Fibroblast of pulmonary artery (primary cell): ENCODE measurements at regions not wholly inside any gene's neighbourhood (a gene's known extent, or its start where the extent isn't known, plus 50 kb on each side); places are given as distances from the start of the nearest gene placed in this dataset.
"Not testable (repeated sequence)": the region's sequence is repeated elsewhere in the genome, so short reads cannot be mapped to it uniquely, and the experiment has no call there.

Source experiments
- DNase-seq: peaks from one replicate; pipeline ENCODE4 v3.0.0-alpha.2; 2010; ENCODE audit warnings: low read depth
- H3K4me3 ChIP-seq: replicated peaks from 2 replicates; pipeline ENCODE4 v1.5.1; 2011; ENCODE audit warnings: low read depth, mild to moderate bottlenecking, control low read depth, low read length, moderate library complexity
- TF ChIP-seq, protein P1 (sequence below): IDR thresholded peaks from 2 replicates; pipeline ENCODE4 v1.5.1; 2011; ENCODE audit warnings: mild to moderate bottlenecking, control low read depth, low read length, inconsistent platforms; ENCODE audit errors: missing control alignments

DNA sequence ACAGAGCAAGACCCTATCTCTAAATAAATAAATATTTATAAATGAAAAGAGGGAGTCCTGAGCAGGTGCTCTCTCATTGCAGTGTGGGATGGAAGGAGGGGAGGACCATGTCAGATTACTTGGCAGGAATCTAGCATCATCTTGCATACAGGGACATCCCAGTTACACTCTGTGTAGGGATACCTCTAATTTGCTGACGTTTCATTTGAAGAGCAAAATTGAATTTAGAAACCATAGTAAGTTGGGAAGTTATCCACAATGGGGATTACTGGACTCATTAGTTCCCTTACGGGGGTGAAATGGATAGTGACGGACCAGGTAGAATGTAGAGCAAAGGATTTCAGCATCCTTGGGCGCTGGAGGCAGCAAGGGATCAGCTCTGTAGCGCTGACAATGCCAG, 52.1 kb downstream of the ARHGEF18 start:
- DNase-seq = no peak

DNA sequence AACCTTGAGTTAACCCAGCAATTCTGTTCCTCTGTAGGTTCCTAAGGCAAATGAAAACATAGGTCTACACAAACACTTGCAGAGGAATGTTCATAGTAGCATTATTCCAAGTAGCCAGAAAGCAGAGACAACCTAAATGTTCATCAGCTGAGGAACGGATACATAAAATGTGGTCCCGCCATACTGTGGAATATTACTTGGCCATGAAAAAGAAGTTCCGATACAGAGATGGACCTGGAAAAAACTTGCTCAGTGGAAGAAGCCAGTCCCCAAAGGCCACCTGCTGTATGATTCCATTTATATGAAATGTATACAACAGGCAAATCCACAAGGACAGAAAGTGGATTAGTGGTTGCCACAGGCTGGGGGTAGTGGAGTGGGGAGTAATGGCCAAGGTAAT, 53.0 kb downstream of the ARHGEF18 start:
- no peak for DNase-seq
- TF ChIP-seq, protein P1, sequence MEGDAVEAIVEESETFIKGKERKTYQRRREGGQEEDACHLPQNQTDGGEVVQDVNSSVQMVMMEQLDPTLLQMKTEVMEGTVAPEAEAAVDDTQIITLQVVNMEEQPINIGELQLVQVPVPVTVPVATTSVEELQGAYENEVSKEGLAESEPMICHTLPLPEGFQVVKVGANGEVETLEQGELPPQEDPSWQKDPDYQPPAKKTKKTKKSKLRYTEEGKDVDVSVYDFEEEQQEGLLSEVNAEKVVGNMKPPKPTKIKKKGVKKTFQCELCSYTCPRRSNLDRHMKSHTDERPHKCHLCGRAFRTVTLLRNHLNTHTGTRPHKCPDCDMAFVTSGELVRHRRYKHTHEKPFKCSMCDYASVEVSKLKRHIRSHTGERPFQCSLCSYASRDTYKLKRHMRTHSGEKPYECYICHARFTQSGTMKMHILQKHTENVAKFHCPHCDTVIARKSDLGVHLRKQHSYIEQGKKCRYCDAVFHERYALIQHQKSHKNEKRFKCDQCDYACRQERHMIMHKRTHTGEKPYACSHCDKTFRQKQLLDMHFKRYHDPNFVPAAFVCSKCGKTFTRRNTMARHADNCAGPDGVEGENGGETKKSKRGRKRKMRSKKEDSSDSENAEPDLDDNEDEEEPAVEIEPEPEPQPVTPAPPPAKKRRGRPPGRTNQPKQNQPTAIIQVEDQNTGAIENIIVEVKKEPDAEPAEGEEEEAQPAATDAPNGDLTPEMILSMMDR = no peak
- no peak overlapping the region for H3K4me3 ChIP-seq

More for the DNA sequence above, 52.1 kb downstream of the ARHGEF18 start:
- TF ChIP-seq, protein P1 = no peak
- no peak overlapping the region for H3K4me3 ChIP-seq

DNA sequence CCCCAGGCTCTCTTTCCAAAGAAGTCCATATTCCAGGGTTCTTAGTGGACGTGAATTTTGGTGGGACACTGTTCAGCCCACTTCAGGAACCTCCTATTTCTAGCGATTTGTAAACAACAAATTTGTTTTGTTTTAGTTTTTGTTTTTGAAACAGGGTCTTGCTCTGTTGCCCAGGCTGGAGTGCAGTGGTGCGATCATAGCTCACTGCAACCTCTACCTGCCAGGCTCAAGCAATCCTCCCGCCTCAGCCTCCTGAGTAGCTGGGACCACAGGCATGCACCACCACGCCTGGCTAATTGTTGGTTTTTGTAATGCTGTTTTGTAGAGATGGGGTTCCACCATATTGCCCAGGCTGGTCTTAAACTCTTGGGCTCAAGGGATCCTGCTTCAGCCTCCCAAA, 56.7 kb downstream of the ARHGEF18 start:
- DNase-seq = not testable (repeated sequence)

DNA sequence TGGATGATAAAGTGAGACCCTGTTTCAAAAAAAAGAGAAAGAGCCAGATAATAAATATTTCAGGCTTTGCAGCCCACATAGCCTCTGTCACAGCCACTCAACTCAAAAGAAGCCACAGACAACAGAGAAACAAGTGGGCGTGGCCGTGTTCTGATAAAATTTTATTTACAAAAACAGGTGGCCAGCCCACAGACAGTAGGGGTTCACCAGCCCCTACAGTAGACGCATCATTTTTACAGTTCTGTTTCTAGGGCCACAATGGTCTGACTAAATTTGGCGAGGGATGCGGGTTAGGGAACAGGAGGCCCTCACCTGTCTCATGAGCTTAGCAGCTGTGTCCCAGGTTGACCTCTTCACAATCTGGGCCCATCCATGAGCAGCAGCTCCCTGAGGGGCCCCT, 59.5 kb downstream of the ARHGEF18 start:
- no peak overlapping the region for H3K4me3 ChIP-seq
- DNase-seq = no peak
- TF ChIP-seq, protein P1 = no peak

More for the DNA sequence above, 56.7 kb downstream of the ARHGEF18 start:
- H3K4me3 ChIP-seq = not testable (repeated sequence)

DNA sequence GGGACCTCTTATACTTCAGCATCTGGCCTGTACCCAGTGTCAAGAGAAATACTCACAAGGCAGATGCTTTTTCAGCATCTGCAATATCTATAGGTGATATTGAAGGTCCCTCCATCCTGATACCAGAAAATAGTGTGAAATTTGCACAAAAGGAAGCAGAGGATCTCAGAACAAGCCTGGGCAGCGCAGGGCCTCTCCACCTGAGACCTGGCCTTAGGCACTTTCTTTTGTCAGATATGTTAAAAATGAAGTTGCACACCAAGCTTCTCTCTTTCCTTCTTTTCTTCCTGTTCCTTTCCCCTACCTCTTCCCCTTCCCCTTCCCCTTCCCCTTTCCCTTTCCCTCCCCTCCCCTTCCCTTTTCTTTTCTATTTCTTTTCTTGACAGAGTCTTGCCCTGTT, 62.2 kb downstream of the ARHGEF18 start:
- DNase-seq = no peak
- TF ChIP-seq, protein P1 = no peak
- H3K4me3 ChIP-seq = no peak overlapping the region

DNA sequence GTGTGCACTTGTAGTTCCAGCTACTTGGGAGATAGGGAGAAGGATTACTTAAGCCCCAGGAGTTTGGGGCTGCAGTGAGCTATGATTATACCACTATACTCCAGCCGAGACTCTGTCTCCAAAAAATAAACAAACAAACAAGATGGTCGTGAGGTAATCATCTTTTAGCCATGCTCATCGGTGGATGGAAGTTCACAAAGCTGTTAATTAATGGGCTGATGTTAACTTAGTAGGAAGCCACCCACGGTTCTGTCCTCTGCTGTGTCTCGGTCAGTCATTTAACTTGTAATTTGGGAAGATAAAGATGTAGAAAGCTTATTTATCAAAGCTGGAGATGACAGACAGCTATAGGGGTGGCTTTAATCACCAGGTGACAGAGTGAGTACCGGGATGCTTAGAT, 64.9 kb downstream of the ARHGEF18 start:
- TF ChIP-seq, protein P1 = no peak
- no peak for DNase-seq
- H3K4me3 ChIP-seq = no peak overlapping the region

DNA sequence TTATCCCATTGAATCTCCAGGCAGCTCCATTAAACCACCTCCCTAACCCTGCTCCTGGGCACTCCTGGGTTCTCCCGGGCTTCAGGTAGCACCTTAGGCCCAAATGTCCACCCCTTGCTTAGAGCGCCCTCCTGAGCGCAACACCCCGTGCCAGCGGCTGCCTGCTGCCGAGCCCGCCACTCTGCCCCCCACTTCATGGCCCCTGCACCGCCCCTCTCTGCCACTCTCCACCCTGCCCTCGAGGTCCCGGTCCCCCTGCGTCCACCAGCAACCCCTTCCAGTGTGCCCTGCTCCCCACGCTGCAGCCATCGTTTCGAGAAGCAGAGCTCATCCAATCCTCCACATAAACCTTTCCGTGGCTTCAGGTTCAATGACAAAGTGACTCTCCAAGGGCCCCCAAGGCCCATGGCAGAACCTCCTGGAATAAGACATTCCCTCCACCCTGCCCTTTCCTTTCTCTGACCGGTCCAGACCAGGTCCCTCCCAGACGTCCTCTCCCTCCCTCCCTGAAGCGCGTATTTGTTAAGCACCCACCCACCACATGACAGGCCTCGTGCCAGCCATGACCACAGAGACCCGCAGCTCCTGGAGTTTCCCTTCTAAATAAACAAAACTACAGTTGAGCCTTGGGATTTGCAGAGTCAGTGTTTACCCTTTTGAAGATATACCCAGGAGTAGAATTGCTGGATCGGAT, 66.6 kb downstream of the ARHGEF18 start:
- TF ChIP-seq, protein P1 = no peak
- no peak overlapping the region for H3K4me3 ChIP-seq
- peak; percentile 27 for DNase-seq
